HepG2 (cell line): ENCODE measurements at regions not wholly inside any gene's neighbourhood (a gene's known extent, or its start where the extent isn't known, plus 50 kb on each side); places are given as distances from the start of the nearest gene placed in this dataset.
"Not testable (repeated sequence)": the region's sequence is repeated elsewhere in the genome, so short reads cannot be mapped to it uniquely, and the experiment has no call there.

Experiments used
- ATAC-seq: fragments of 200-7000 bp; cut with Tn5 transposase; 3 replicates; pipeline ENCODE4 v1.9.1; 2020; ENCODE audit warnings: mild to moderate bottlenecking, moderate library complexity
- BruUV-seq: library from RNA; stranded (reverse); fragments of 400-500 nt; replicated peaks from 2 replicates; lab custom pipeline; 2021; lab: Mats Ljungman, UMichigan
- CTCF ChIA-PET: fragments of 300-600 bp; formaldehyde crosslinking; extraction: SDS; loops from one replicate; lab custom pipeline; 2021; ENCODE audit warnings: low total read pairs, inconsistent platforms, low intra/inter-chr PET ratio; lab: Yijun Ruan, JAX
- POLR2A ChIA-PET: fragments of 350-600 bp; sonication (Branson Sonifier 250); formaldehyde crosslinking; loops from one replicate; lab custom pipeline; 2020; ENCODE audit warnings: antibody characterized with exemption, inconsistent platforms; lab: Yijun Ruan, JAX
- DNase-seq: peaks from one replicate; pipeline ENCODE4 v3.0.0-alpha.2; 2015; ENCODE audit warnings: low spot score
- FAIRE-seq: peaks from 3 replicates; lab custom pipeline; 2011; peaks lifted over from hg19 to GRCh38; lab: Jason Lieb, UNC
- H2AFZ ChIP-seq: one replicate; pipeline ENCODE4 v1.6.1; 2011; ENCODE audit warnings: low read length, inconsistent platforms
- H3K27ac ChIP-seq: fragments of 300-600 bp; 3 replicates; pipeline ENCODE4 v1.8.0; 2011; ENCODE audit warnings: mixed run types, mild to moderate bottlenecking, mixed read lengths, low read length, inconsistent platforms; ENCODE audit not compliant: insufficient read depth; ENCODE audit errors: extremely low read length
- H3K27me3 ChIP-seq, 2 experiments: fragments of 200-600 bp in 1 of 2; 2 replicates in 1 of 2; 3 replicates in 1 of 2; pipeline versions ENCODE4 v1.6.0 to v1.8.0; 2011; ENCODE audit warnings: low read length in 2 of 2, mild to moderate bottlenecking in 2 of 2, moderate library complexity in 2 of 2, inconsistent platforms in 1 of 2; ENCODE audit not compliant: insufficient read depth in 2 of 2, control insufficient read depth in 1 of 2
- H3K36me3 ChIP-seq, 2 experiments: fragments of 200-600 bp in 1 of 2; replicated peaks in 1 of 2; 2 replicates in 1 of 2; 3 replicates in 1 of 2; pipeline versions ENCODE4 v1.5.1 to v1.8.0; 2011; ENCODE audit warnings: low read length in 2 of 2, inconsistent platforms in 1 of 2; ENCODE audit not compliant: insufficient read depth in 2 of 2, control insufficient read depth in 1 of 2
- H3K4me1 ChIP-seq: 2 replicates; pipeline ENCODE4 v1.5.1; 2012; ENCODE audit warnings: low read length, inconsistent platforms; ENCODE audit not compliant: insufficient read depth
- H3K4me2 ChIP-seq: 2 replicates; pipeline ENCODE4 v1.6.0; 2011; ENCODE audit warnings: low read depth, low read length, inconsistent platforms
- H3K4me3 ChIP-seq, 3 experiments: fragments of 200-600 bp in 1 of 3; sonication (generic), shearing (Covaris generic) in 1 of 3; replicated peaks in 1 of 3; 2 replicates each; pipeline ENCODE4 v1.5.1; 2011 to 2016; ENCODE audit warnings: low read length in 3 of 3, inconsistent platforms in 2 of 3, low read depth in 2 of 3, mild to moderate bottlenecking in 2 of 3, control low read depth in 1 of 3, mixed read lengths in 1 of 3; ENCODE audit not compliant: insufficient read depth in 1 of 3
- H3K79me2 ChIP-seq: one replicate; pipeline ENCODE4 v1.6.1; 2011; ENCODE audit warnings: low read length, inconsistent platforms; ENCODE audit not compliant: insufficient read depth
- H3K9ac ChIP-seq: 2 replicates; pipeline ENCODE4 v1.6.0; 2011; ENCODE audit warnings: mild to moderate bottlenecking, low read depth, low read length, inconsistent platforms; ENCODE audit not compliant: insufficient read depth
- H3K9me3 ChIP-seq: 2 replicates; pipeline ENCODE4 v1.5.1; 2012; ENCODE audit warnings: mild to moderate bottlenecking, low read length
- H4K20me1 ChIP-seq: 2 replicates; pipeline ENCODE4 v1.6.0; 2011; ENCODE audit warnings: inconsistent platforms, mild to moderate bottlenecking, low read length, moderate library complexity; ENCODE audit not compliant: insufficient read depth
- WGBS: methylation state at CpG from one replicate; pipeline ENCODE4 v1.1.6; 2017; ENCODE audit warnings: low lambda C conversion rate; 5-methylcytosine and 5-hydroxymethylcytosine counted together
- in situ Hi-C: cut with HindIII; loops from 2 replicates; pipeline ENCODE4 v1.10.0; 2017; ENCODE audit warnings: low pct_unique_long_range_greater_than_20kb; ENCODE audit not compliant: extremely low pct_ligation_motif_present
- intact Hi-C: fragments of 100-400 bp; cut with micrococcal nuclease; formaldehyde crosslinking; loops from one replicate; pipeline ENCODE4 v1.10.0; 2022; ENCODE audit not compliant: unreplicated experiment

- ATAC-seq, POLR2A ChIA-PET: not testable (repeated sequence)
- WGBS: no CpG with 5 or more reads among the region's 3 CpGs
Measured at GRCh38 chrX:63179852-63180251, 171.3 kb downstream of the SPIN4 start.

GRCh38 chrX:63176578-63176977, 174.6 kb downstream of the SPIN4 start:
- no CpG with 5 or more reads among the region's 4 CpGs for WGBS
- ATAC-seq, H3K27ac ChIP-seq, POLR2A ChIA-PET, BruUV-seq, DNase-seq, H2AFZ ChIP-seq, intact Hi-C loops, H3K4me3 ChIP-seq, H3K27me3 ChIP-seq, H3K4me1 ChIP-seq, H3K4me2 ChIP-seq, FAIRE-seq, H3K79me2 ChIP-seq, CTCF ChIA-PET, in situ Hi-C loops, H3K9ac ChIP-seq, H3K36me3 ChIP-seq, H4K20me1 ChIP-seq, H3K9me3 ChIP-seq: not testable (repeated sequence)

More at GRCh38 chrX:63179852-63180251, 171.3 kb downstream of the SPIN4 start:
- CTCF ChIA-PET, H4K20me1 ChIP-seq, H3K4me1 ChIP-seq, H3K4me2 ChIP-seq, DNase-seq, H3K9me3 ChIP-seq, intact Hi-C loops, in situ Hi-C loops, H3K4me3 ChIP-seq, FAIRE-seq, H3K79me2 ChIP-seq, H2AFZ ChIP-seq, BruUV-seq, H3K36me3 ChIP-seq, H3K27ac ChIP-seq, H3K27me3 ChIP-seq, H3K9ac ChIP-seq: not testable (repeated sequence)

GRCh38 chrX:63173841-63174718, 177.1 kb downstream of the SPIN4 start:
- intact Hi-C loops, POLR2A ChIA-PET, H3K4me2 ChIP-seq, in situ Hi-C loops, H3K36me3 ChIP-seq, H4K20me1 ChIP-seq, H3K79me2 ChIP-seq, H3K27me3 ChIP-seq, H3K4me3 ChIP-seq, CTCF ChIA-PET, FAIRE-seq, H3K27ac ChIP-seq, BruUV-seq, H3K4me1 ChIP-seq, DNase-seq, H2AFZ ChIP-seq, H3K9me3 ChIP-seq, H3K9ac ChIP-seq: not testable (repeated sequence)
- WGBS: no CpG with 5 or more reads among the region's 8 CpGs
- ATAC-seq: peak; percentile 43; the same call in 1 of the 3 replicates

- H3K4me1 ChIP-seq, H3K27ac ChIP-seq, BruUV-seq, POLR2A ChIA-PET, in situ Hi-C loops, H4K20me1 ChIP-seq, H3K27me3 ChIP-seq, FAIRE-seq, H3K36me3 ChIP-seq, intact Hi-C loops, CTCF ChIA-PET, H3K9me3 ChIP-seq, DNase-seq, H3K9ac ChIP-seq, H2AFZ ChIP-seq, H3K4me3 ChIP-seq, H3K4me2 ChIP-seq, H3K79me2 ChIP-seq: not testable (repeated sequence)
- ATAC-seq: peak; percentile 71
- no CpG with 5 or more reads among the region's 4 CpGs for WGBS
Measured at GRCh38 chrX:63169416-63169815, 181.7 kb downstream of the SPIN4 start.
